ENCODE measurements at regions not wholly inside any gene's neighbourhood (a gene's known extent, or its start where the extent isn't known, plus 50 kb on each side); places are given as distances from the start of the nearest gene placed in this dataset.

- TF ChIP-seq CTCF (IDR thresholded peaks at IDR 0.05), result no peak
- Histone ChIP-seq H3K27me3 (no peaks in the 10 kb centered on the region), H3K36me3 (no peaks in the 10 kb centered on the region), H3K27ac (no peak overlapping the region), H3K9me3 (no peaks in the 10 kb centered on the region), H3K4me1 (no peaks in the 10 kb centered on the region), H3K4me3 (no peak overlapping the region)
- intact Hi-C loops (cut with DNase I; ENCODE audit: low total_unique reads), result no loop called here
- DNase-seq, result no peak
These were observed 114.1 kb downstream of the TENT5A start for GRCh38 chr6:81638366-81638765.

- no peaks in the 10 kb centered on the region for H3K4me1 ChIP-seq
- intact Hi-C loops (cut with DNase I; ENCODE audit: low total_unique reads), result no loop called here
- H3K4me3 ChIP-seq, result no peak overlapping the region
- H3K9me3 ChIP-seq, result no peaks in the 10 kb centered on the region
- no peak for DNase-seq
- no peaks in the 10 kb centered on the region for H3K27me3 ChIP-seq
- H3K27ac ChIP-seq, result no peak overlapping the region
- no peaks in the 10 kb centered on the region for H3K36me3 ChIP-seq
- TF ChIP-seq CTCF (IDR thresholded peaks at IDR 0.05), result no peak
These were observed 115.4 kb downstream of the TENT5A start for GRCh38 chr6:81636930-81637568.

- no peaks in the 10 kb centered on the region for H3K36me3 ChIP-seq
- intact Hi-C loops (cut with DNase I; ENCODE audit: low total_unique reads), result no loop called here
These were observed 118.2 kb downstream of the TENT5A start for GRCh38 chr6:81634155-81634880.

GRCh38 chr6:81633391-81633790, 119.1 kb downstream of the TENT5A start:
- Histone ChIP-seq H3K4me3 (no peak overlapping the region), H3K36me3 (no peaks in the 10 kb centered on the region), H3K9me3 (peaks cover 0 to 32% (median 6%) of the 10 kb centered on the region in 3 donors), H3K27me3 (no peaks in the 10 kb centered on the region), H3K27ac (no peak overlapping the region), H3K4me1 (no peaks in the 10 kb centered on the region)
- intact Hi-C loops (cut with DNase I; ENCODE audit: low total_unique reads), result no loop called here
- DNase-seq, result no peak
- no peak for TF ChIP-seq CTCF (IDR thresholded peaks at IDR 0.05)

More at GRCh38 chr6:81634155-81634880, 118.2 kb downstream of the TENT5A start:
- DNase-seq, result no peak
- H3K9me3 ChIP-seq, result peaks cover 0 to 23% (median 6%) of the 10 kb centered on the region in 3 donors
- H3K4me3 ChIP-seq, result no peak overlapping the region
- no peaks in the 10 kb centered on the region for H3K27me3 ChIP-seq
- TF ChIP-seq CTCF (IDR thresholded peaks at IDR 0.05), result no peak
- no peaks in the 10 kb centered on the region for H3K4me1 ChIP-seq
- H3K27ac ChIP-seq, result no peak overlapping the region

GRCh38 chr6:81630719-81631118, 121.8 kb downstream of the TENT5A start:
- no peak overlapping the region for H3K4me3 ChIP-seq
- H3K4me1 ChIP-seq, result no peaks in the 10 kb centered on the region
- H3K9me3 ChIP-seq, result peaks cover 0 to 32% (median 6%) of the 10 kb centered on the region in 3 donors
- H3K27ac ChIP-seq, result no peak overlapping the region
- H3K36me3 ChIP-seq, result no peaks in the 10 kb centered on the region
- no peak for TF ChIP-seq CTCF (IDR thresholded peaks at IDR 0.05)
- no peaks in the 10 kb centered on the region for H3K27me3 ChIP-seq
- no peak for DNase-seq
- intact Hi-C loops (cut with DNase I; ENCODE audit: low total_unique reads), result no loop called here
